Neural progenitor cell (in vitro differentiated cells): ENCODE measurements at regions not wholly inside any gene's neighbourhood (a gene's known extent, or its start where the extent isn't known, plus 50 kb on each side); places are given as distances from the start of the nearest gene placed in this dataset.
"Not testable (repeated sequence)": the region's sequence is repeated elsewhere in the genome, so short reads cannot be mapped to it uniquely, and the experiment has no call there.

Experiments
- DNase-seq: peaks from one replicate; pipeline ENCODE4 v3.0.0-alpha.2; 2016; ENCODE audit warnings: low spot score
- H2AFZ ChIP-seq: fragments of 200-600 bp; sonication (generic); replicated peaks from 2 replicates; pipeline ENCODE4 v1.6.1; 2016; ENCODE audit warnings: antibody characterized with exemption
- H3F3A ChIP-seq: fragments of 200-600 bp; sonication (generic); 2 replicates; pipeline ENCODE4 v1.6.1; 2016; ENCODE audit warnings: antibody characterized with exemption, low read depth
- H3K27ac ChIP-seq: fragments of 200-600 bp; sonication (generic); 2 replicates; pipeline ENCODE4 v1.5.1; 2016; ENCODE audit warnings: mild to moderate bottlenecking
- H3K27me3 ChIP-seq: fragments of 200-600 bp; sonication (generic); 2 replicates; pipeline ENCODE4 v1.6.1; 2016; ENCODE audit warnings: mild to moderate bottlenecking, moderate library complexity
- H3K36me3 ChIP-seq: fragments of 200-600 bp; sonication (generic); 2 replicates; pipeline ENCODE4 v1.5.1; 2016
- H3K4me1 ChIP-seq: fragments of 200-600 bp; sonication (generic); 2 replicates; pipeline ENCODE4 v1.6.1; 2016; ENCODE audit warnings: mixed run types
- H3K4me2 ChIP-seq: fragments of 200-600 bp; sonication (generic); 2 replicates; pipeline ENCODE4 v1.6.1; 2016
- H3K4me3 ChIP-seq: fragments of 200-600 bp; sonication (generic); 2 replicates; pipeline ENCODE4 v1.5.1; 2016
- H3K79me2 ChIP-seq: fragments of 200-600 bp; sonication (generic); 2 replicates; pipeline ENCODE4 v1.6.1; 2016; ENCODE audit warnings: low read depth
- H3K9ac ChIP-seq: fragments of 200-600 bp; sonication (generic); 2 replicates; pipeline ENCODE4 v1.6.1; 2016
- H3K9me3 ChIP-seq: fragments of 200-600 bp; sonication (generic); 2 replicates; pipeline ENCODE4 v1.5.1; 2016; ENCODE audit warnings: low read depth
- H4K20me1 ChIP-seq: fragments of 200-600 bp; sonication (generic); 2 replicates; pipeline ENCODE4 v1.6.1; 2016; ENCODE audit warnings: low read depth
- H3K27ac Mint-ChIP-seq: 3 replicates; pipeline ENCODE4 v1.8.0; 2021; ENCODE audit warnings: mixed read lengths
- H3K27me3 Mint-ChIP-seq: 2 replicates; pipeline ENCODE4 v1.8.0; 2022; ENCODE audit warnings: low read depth, mild to moderate bottlenecking, inconsistent platforms, moderate library complexity, mixed read lengths; ENCODE audit not compliant: insufficient read depth
- H3K36me3 Mint-ChIP-seq: 3 replicates; pipeline ENCODE4 v1.8.0; 2021; ENCODE audit warnings: mixed read lengths
- H3K4me1 Mint-ChIP-seq: 3 replicates; pipeline ENCODE4 v1.8.0; 2021; ENCODE audit warnings: mixed read lengths
- H3K4me3 Mint-ChIP-seq: 3 replicates; pipeline ENCODE4 v1.8.0; 2021; ENCODE audit warnings: mild to moderate bottlenecking, moderate library complexity, mixed read lengths
- H3K9me3 Mint-ChIP-seq: 3 replicates; pipeline ENCODE4 v1.8.0; 2020; ENCODE audit warnings: mixed read lengths
- EZH2 ChIP-seq: fragments of 200-600 bp; sonication (generic); IDR thresholded peaks from 2 replicates; pipeline ENCODE4 v1.6.1; 2017; ENCODE audit warnings: antibody characterized with exemption, mild to moderate bottlenecking, moderate library complexity
- EZH2phosphoT487 ChIP-seq: fragments of 200-600 bp; sonication (generic); IDR thresholded peaks from 2 replicates; pipeline ENCODE4 v1.6.1; 2017; ENCODE audit warnings: antibody characterized with exemption
- TF ChIP-seq, protein P1 (sequence below): fragments of 200-600 bp; sonication (generic); IDR thresholded peaks from 2 replicates; pipeline ENCODE4 v1.5.1; 2017; ENCODE audit warnings: antibody characterized with exemption, mild to moderate bottlenecking

DNA sequence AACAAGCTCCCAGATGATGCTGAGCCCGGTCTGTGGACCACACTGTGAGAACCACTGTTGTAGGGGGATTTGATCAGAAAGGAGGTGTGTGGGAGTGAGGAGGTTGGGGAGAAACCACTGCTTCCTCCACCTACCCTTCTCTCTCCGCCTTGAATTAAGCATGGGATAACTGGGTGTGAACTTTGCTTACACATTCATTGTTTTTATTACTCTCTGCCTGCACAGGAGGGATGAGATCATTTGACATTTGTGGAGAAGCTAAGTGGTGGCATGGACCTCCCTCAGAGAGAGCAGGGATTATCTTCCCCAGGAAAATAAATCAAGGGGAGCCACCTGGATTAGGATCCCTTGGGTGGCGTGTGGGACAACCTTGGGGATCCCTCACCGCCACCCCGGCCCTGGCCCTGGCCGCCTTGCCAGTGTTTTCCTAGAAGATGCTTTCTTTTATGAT, 212.1 kb upstream of the ATP6AP2 start:
- Mint-ChIP-seq H3K4me1 (no peaks in the 10 kb centered on the region), H3K27me3 (peaks cover 7% of the 10 kb centered on the region), H3K9me3 (peaks cover 8% of the 10 kb centered on the region), H3K27ac (no peak overlapping the region), H3K36me3 (no peaks in the 10 kb centered on the region), H3K4me3 (no peak overlapping the region)
- no peak overlapping the region for H2AFZ ChIP-seq
- H3K4me3 ChIP-seq = no peak overlapping the region
- no peak overlapping the region for H3K27ac ChIP-seq
- peaks cover 4% of the 10 kb centered on the region for H3K4me1 ChIP-seq
- TF ChIP-seq EZH2phosphoT487 (no peak), EZH2 (no peak)
- TF ChIP-seq, protein P1, sequence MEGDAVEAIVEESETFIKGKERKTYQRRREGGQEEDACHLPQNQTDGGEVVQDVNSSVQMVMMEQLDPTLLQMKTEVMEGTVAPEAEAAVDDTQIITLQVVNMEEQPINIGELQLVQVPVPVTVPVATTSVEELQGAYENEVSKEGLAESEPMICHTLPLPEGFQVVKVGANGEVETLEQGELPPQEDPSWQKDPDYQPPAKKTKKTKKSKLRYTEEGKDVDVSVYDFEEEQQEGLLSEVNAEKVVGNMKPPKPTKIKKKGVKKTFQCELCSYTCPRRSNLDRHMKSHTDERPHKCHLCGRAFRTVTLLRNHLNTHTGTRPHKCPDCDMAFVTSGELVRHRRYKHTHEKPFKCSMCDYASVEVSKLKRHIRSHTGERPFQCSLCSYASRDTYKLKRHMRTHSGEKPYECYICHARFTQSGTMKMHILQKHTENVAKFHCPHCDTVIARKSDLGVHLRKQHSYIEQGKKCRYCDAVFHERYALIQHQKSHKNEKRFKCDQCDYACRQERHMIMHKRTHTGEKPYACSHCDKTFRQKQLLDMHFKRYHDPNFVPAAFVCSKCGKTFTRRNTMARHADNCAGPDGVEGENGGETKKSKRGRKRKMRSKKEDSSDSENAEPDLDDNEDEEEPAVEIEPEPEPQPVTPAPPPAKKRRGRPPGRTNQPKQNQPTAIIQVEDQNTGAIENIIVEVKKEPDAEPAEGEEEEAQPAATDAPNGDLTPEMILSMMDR = no peak
- no peak overlapping the region for H3K9ac ChIP-seq
- H3K79me2 ChIP-seq = no peaks in the 10 kb centered on the region
- H3K9me3 ChIP-seq = peaks cover 17% of the 10 kb centered on the region
- H3K36me3 ChIP-seq = no peaks in the 10 kb centered on the region
- H3K27me3 ChIP-seq = no peaks in the 10 kb centered on the region
- H3F3A ChIP-seq = no peaks in the 10 kb centered on the region
- no peak for DNase-seq
- H3K4me2 ChIP-seq = no peak overlapping the region
- H4K20me1 ChIP-seq = no peaks in the 10 kb centered on the region

DNA sequence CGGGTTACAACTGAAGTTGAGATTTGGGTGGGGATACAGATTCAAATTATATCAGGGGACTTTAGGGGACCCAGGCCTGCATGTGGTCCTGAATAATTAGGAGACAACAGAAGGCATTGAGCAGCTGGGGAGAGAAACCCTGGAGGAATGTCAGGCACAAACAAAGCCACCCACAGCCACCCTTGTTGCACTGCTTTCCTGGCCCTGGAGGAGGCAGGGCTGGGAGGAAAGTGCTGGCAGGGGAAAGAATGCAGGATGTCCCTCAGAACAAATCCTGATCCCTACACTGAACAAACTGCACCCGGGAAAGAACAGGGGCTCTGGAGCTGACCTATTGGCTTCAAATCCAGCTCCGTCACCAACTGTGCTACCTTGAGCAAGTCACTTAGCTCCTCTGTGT, 214.1 kb upstream of the ATP6AP2 start:
- Histone ChIP-seq H2AFZ (peak overlapping the region; percentile 15), H3K4me3 (no peak overlapping the region), H3K4me2 (no peak overlapping the region), H3K4me1 (peaks cover 4% of the 10 kb centered on the region), H3K36me3 (no peaks in the 10 kb centered on the region), H4K20me1 (no peaks in the 10 kb centered on the region), H3K9ac (no peak overlapping the region), H3K9me3 (peaks cover 17% of the 10 kb centered on the region), H3K27ac (no peak overlapping the region), H3F3A (no peaks in the 10 kb centered on the region), H3K27me3 (no peaks in the 10 kb centered on the region), H3K79me2 (no peaks in the 10 kb centered on the region)
- peaks cover 5% of the 10 kb centered on the region for H3K27me3 Mint-ChIP-seq
- H3K36me3 Mint-ChIP-seq = no peaks in the 10 kb centered on the region
- H3K9me3 Mint-ChIP-seq = peaks cover 7% of the 10 kb centered on the region
- H3K4me3 Mint-ChIP-seq = no peak overlapping the region
- H3K4me1 Mint-ChIP-seq = no peaks in the 10 kb centered on the region
- H3K27ac Mint-ChIP-seq = no peak overlapping the region
- peak; percentile 54 for DNase-seq
- TF ChIP-seq EZH2 (no peak), EZH2phosphoT487 (no peak)
- TF ChIP-seq, protein P1 = peak; percentile 12

DNA sequence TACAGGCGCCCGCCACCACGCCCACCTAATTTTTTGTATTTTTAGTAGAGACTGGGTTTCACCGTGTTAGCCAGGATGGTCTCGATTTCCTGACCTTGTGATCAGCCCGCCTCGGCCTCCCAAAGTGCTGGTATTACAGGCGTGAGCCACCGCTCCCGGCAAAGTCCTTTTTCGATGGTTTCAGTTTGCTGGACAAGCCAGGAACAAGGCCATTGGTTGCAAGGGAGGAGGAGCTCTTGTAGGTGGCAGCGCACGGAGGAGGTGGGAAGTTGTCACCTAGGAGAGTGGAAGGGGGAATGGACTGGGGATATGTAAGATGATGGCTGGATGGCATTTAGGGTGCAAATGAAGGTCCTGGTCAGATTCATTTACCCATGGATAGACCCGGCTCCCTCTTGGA, 218.5 kb upstream of the ATP6AP2 start:
- H3K27ac Mint-ChIP-seq, H3K27me3 ChIP-seq, H3F3A ChIP-seq, H3K4me2 ChIP-seq, DNase-seq, H3K4me1 Mint-ChIP-seq, H3K9ac ChIP-seq, H3K36me3 ChIP-seq, H3K4me1 ChIP-seq, H4K20me1 ChIP-seq, H3K36me3 Mint-ChIP-seq, H3K4me3 Mint-ChIP-seq, H3K27me3 Mint-ChIP-seq, H3K79me2 ChIP-seq, H3K4me3 ChIP-seq, H2AFZ ChIP-seq, H3K27ac ChIP-seq: not testable (repeated sequence)
- H3K9me3 ChIP-seq = peaks cover 17% of the 10 kb centered on the region
- peaks cover 16% of the 10 kb centered on the region for H3K9me3 Mint-ChIP-seq

DNA sequence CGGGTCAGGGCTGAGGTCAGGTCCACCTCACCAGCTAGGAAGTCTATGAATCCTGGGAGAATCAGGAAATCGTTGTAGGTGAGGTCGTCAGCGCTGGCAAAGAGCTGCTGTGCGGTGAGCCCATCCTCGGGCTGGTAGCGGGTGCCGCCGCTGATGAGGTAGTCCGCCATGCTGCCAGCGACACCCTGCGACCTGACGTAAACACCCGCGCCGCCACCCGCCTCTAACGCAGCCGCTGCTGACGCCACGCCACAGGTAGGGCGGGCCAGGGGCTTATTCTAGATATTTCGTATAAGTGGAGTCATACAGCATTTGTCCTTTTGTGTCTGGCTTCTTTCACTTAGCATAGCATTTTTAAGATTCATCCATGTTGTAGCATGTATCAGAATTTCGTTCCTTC, 220.2 kb upstream of the ATP6AP2 start:
- no peak overlapping the region for H3K4me2 ChIP-seq
- Mint-ChIP-seq H3K4me1 (no peaks in the 10 kb centered on the region), H3K27ac (no peak overlapping the region), H3K27me3 (peaks cover 10% of the 10 kb centered on the region), H3K36me3 (no peaks in the 10 kb centered on the region), H3K4me3 (no peak overlapping the region), H3K9me3 (peaks cover 16% of the 10 kb centered on the region)
- H3K79me2 ChIP-seq = no peaks in the 10 kb centered on the region
- H3K27ac ChIP-seq = no peak overlapping the region
- H3K9ac ChIP-seq = no peak overlapping the region
- H3K4me1 ChIP-seq = no peaks in the 10 kb centered on the region
- no peaks in the 10 kb centered on the region for H3K36me3 ChIP-seq
- no peak overlapping the region for H2AFZ ChIP-seq
- TF ChIP-seq EZH2 = no peak
- TF ChIP-seq EZH2phosphoT487 = no peak
- TF ChIP-seq, protein P1 = no peak
- H3K9me3 ChIP-seq = peaks cover 12% of the 10 kb centered on the region
- no peaks in the 10 kb centered on the region for H3F3A ChIP-seq
- DNase-seq = no peak
- no peak overlapping the region for H3K4me3 ChIP-seq
- no peaks in the 10 kb centered on the region for H3K27me3 ChIP-seq
- no peaks in the 10 kb centered on the region for H4K20me1 ChIP-seq
